HG02870 (cell line): ENCODE measurements at regions not wholly inside any gene's neighbourhood (a gene's known extent, or its start where the extent isn't known, plus 50 kb on each side); places are given as distances from the start of the nearest gene placed in this dataset.
A peak's percentile ranks its signal among the peaks of the same experiment; 100 is the strongest.
"Not testable (repeated sequence)": the region's sequence is repeated elsewhere in the genome, so short reads cannot be mapped to it uniquely, and the experiment has no call there.

Experiments used
- ATAC-seq: cut with Tn5 transposase; IDR thresholded peaks from one replicate; pipeline ENCODE4 v1.9.1; 2021; ENCODE audit warnings: mild to moderate bottlenecking, moderate library complexity; ENCODE audit not compliant: unreplicated experiment

DNA sequence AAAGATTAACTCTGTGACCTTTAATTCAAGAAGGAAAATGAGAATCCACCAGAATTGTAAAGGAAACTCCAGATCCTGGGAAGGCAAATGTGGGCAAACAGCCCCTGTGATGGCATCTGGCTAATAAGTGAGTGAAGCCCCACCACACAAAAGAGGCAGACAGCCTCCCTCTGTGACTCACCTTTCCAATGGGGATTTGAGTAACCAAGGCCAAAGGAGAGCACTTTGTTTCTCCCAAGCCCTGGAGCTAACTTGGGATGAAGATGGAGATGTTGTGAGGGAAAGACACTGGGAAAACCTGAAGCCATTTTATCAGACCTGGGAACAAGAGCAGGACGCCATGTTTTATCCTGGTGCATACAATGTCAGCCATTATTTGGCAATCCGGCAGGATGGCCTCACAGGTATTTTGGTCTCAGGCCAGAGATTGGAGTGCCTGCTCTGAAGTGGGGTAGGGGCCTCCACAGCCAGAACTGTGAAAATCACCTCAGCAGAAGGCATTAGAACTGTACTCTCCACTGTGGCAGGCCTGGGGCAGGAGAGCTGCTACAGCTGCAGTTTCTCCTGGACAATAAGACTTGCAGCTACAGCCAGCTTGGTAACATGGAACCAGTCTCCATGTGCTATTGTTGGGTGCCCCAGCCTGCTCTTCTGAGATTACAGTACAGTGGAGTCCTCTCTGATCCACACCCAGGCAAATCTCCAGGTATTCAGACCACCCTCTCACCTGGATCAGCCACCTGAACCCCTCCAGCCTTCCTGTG is 96.6 kb upstream of the PCED1B start:
- ATAC-seq = no peak

DNA sequence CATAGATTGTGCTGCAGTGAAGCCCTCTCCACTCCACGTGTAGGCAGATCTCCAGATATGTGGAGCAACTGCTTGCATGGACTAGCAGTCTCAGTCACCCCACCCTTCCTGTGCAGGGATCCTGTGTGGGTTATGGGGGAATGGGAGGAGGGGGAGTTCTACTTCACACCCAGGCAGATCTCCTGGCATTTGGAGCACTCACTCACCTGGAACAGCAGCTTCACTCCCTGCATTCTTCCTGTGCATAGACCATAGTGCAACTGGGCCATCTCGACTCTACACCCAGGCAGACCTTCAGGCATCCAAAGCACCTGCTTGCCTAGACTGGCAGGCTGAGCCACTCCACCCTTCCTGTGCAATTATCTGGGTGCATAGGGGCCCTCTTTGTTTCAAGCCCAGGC is 96.0 kb upstream of the PCED1B start:
- ATAC-seq = peak; percentile 11

DNA sequence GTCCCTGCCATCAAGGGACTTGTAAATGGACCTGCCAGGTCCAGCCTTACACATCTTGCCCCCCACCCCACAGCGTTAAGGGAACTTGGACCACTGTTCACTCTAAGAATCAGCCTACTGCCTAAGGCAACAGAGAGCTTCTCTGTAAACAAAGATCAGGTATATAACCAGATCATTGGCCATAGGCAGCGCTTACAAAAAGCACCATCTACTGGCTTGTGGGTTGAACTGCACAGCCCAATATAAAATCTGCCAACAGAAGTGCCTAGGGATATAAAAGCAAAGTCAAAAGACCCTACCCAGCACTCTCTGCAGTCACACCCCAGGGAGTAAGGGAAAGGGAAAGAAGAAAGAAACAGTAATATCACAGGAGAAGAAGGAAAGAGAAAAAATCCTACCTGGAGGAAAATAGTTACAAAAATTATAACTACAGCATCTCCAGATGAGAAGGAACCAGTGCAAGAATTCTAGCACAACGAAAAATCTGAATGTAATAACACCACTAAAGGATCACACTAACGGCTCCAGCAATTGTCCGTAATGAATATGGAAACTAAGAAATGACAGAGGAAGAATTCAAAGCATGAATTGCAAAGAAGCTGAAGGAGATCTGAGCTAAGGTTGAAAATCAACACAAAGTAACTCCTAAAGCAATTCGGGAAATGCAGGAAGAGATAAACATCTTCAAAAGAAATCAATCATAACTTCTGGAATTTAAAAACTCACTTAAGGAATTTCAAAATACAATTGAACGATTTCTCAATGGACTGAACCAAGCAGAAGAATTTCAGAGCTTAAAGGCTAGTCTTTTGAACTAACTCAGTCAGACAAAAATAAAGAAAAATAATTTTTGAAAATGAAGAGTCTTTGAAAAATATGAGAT is 95.2 kb upstream of the PCED1B start:
- ATAC-seq = peak; percentile 61

DNA sequence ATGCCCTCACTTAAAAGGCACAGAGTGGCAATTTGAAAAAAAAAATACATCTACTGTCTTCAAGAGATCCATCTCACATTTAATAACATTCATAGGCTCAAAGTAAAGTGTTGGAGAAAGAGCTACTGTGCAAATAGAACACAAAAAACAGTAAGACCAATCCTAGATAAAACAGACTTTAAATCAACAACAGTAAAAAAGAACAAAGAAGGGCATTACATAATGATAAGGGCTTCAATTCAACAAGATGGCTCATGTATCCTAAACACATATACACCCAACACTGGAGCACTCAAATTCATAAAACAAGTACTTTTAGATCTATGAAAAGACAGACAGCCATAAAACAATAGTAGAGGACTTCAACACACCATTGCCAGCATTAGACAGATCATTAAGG is 93.6 kb upstream of the PCED1B start:
- no peak for ATAC-seq

DNA sequence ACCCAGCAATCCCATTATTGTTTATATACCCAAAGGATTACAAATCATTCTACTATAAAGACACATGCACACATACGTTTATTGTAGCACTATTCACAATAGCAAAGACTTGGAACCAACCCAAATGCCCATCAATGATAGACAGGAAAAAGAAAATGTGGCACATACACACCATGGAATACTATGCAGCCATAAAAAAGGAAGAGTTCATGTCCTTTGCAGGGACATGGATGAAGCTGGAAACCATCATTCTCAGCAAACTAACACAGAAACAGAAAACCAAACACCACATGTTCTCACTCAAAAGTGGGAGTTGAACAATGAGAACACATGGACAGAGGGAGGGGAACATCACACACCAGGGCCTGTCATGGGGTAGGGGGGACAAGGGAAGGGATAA is 91.3 kb upstream of the PCED1B start:
- ATAC-seq = not testable (repeated sequence)

DNA sequence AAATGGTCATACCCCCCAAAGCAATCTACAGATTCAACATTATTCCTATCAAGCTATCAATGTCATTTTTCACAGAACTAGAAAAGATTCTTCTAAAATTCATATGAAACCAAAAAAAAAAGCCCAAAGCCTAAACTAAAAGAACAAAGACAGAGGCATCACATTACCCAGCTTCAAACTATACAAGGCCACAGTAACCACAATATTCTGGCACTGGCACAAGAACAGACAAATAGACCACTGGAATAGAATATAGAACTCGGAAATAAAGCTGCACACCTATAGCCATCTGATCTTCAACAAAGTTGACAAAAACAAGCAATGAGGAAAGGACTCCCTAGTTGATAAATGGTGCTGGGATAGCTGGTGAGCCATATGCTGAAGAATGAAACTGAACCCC is 89.2 kb upstream of the PCED1B start:
- ATAC-seq = no peak

DNA sequence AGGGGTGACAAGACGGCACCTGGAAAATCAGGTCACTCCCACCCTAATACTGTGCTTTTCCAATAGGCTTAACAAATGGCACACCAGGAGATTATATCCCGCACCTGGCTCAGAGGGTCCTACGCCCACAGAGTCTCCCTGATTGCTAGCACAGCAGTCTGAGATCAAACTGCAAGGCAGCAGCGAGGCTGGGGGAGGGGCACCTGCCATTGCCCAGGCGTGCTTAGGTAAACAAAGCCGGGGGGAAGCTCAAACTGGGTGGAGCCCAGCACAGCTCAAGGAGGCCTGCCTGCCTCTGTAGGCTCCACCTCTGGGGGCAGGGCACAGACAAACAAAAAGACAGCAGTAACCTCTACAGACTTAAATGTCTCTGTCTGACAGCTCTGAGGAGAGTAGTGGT is 87.4 kb upstream of the PCED1B start:
- not testable (repeated sequence) for ATAC-seq

DNA sequence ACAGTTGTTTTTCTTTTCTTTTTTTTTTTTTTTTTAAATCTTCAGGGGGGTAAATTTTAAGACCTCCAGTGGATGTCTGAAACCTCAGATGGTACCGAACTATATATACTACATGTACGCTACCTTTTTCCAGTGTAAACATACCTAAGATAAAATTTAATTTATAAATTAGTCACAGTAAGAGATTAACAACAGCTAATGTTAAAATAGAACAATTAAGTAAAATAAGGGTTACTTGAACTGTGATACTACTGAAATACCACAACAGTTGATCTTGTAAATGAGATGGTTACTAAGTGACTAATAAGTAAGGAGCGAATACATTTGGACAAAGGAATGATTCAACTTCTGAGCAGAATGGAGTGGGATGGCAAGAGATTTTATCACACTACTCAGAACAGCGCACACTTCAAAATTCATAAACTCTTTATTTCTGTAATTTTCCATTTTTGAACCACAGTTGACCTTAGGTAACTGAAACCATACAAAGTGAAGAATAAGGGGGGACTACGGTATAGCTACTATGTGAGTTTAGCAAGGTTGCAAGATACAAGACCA is 80.5 kb upstream of the PCED1B start:
- no peak for ATAC-seq

DNA sequence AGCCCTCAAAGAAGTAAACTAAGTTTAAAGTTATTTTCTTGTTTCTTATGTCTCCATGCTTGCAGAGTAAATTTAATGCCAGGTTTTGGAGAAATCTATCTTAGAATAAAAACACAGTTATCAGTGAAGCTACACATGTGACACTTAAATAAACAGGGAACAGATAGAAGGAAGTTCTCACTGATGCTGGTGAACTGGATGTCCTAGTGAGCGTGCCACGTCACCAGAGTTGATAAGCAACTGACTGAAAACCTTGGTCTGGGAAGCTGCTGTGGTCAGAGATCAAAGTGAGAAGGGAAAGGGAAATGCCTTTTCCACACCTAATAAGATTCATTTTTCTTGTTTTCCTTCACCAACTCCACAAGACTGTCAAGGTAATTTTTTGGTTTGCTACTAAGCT is 74.8 kb upstream of the PCED1B start:
- ATAC-seq = no peak

DNA sequence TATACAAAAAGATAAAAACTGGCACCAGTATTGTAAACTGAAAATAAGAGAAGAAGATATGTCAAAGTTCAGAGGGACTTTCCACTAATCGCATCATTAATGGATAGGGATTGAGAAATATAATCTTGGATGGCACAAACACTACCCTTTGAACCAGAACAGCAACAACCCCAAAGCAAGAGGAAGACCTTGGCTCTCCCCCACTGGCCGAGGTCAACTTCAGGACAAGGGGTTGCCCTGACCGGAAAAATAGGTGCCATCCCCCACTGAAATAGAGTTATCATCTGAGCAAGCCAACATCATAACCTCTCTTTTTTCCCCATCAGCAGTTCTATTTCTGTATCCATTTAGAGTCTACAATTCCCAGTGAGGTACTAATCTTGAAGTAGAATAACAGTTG is 72.4 kb upstream of the PCED1B start:
- no peak for ATAC-seq

DNA sequence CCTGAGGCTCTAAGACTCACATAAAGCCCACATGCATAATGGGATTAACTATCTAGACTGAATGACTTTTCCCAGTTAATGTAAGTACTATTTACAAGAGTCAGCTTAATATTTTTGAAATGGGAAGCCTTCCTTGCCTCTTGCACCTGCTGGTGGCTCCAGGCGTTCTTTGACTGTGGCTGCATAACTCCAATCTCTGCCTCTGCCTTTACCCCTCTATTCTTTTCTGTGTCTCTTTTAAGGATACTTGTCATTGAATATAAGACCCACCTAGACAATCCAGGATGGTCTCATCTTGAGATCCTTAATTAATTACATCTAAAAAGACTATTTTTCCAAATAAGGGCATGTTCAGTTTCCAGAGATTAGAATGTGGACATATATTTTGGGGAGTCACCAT is 66.9 kb upstream of the PCED1B start:
- no peak for ATAC-seq

DNA sequence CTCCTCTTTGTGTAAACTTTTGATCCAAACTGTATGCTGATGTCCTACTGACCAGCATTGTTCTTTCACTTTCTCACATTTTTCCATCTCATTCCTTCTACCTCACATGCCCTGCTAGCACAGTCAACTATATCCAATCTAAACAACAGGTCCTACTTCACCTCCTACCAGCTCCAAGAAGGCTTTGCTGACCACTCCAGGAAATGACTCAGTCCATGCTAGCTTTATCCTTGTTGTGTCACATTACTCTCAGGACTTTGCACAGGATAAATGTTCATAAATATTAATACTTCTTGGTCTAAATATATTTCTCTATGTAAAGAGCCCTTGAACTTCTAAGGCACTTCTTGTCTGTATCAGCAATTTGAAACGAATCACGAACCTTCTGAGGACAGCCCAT is 64.9 kb upstream of the PCED1B start:
- no peak for ATAC-seq

DNA sequence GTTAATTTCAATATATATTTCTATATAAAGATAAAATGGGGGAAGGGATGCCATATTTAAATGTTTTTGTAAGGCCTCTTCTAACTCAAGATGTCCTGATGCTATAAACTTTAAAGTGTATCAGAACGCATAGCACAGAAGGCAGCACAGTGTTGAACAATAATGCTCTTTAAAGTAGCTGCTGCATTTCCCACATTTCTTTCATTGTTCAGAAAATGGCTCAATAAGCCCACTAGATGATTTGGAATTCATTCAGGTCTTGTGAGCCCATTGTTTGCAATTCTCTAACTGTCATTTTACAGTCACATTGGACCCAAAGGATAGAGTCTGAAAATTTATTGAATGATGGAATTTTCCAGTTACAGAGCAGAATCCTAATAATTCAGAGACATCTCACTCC is 64.0 kb upstream of the PCED1B start:
- ATAC-seq = no peak

DNA sequence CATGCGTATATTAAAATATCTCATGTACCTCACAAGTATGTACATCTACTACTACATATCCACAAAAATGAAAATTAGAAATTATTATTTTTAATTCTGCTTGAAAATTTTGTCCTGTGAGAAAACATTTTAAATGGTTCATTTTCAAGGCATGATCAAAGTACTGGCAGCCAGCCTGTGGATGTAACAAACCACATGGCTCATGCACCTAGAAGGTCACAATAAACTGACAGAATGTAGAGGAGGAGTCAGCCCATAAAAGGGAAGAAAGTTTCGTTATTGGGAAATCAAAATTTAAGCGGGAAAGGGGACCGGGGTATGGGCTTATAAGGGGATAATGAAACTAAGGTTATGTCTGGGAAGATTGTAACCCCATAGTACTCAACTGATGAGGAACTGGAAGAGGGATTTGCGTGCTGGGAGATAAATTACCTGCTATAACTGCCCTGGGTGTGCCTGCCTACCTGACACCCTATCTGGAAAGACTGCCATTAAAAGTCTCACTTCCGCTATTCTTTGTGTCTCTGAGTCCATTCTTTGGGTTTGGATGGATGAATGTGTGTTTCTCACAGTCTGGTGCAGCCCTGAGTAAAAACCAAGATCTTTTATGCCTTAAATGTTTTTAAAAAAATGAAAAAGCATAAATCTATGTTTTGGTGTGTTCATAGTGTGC is 62.2 kb upstream of the PCED1B start:
- ATAC-seq = no peak

DNA sequence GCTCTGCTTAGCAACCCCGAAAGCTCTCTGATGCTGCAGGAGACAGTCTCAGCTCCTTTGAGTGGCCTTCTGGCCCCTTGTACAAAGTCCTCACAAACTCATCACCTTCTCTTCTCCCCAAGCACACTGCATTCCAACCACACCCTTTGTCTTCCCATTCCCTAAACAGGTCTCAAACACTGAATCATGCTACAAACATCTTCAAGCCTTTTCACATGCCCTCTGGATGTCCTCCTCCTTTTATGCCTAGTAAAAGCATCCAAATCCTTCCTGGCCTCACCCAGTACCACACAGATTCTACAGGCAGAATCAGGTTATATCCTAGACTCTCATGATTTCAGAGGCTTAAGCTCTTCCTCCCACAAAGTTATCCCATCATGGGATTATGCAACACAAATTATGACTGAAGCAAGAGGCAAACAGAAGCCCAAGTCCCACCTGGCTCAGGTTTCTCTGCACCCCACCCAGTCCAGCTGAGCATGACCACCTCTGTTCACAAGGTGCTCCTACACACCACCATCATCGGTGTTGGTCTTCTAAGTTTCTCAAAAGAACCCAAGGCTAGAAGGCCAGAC is 61.4 kb upstream of the PCED1B start:
- no peak for ATAC-seq

DNA sequence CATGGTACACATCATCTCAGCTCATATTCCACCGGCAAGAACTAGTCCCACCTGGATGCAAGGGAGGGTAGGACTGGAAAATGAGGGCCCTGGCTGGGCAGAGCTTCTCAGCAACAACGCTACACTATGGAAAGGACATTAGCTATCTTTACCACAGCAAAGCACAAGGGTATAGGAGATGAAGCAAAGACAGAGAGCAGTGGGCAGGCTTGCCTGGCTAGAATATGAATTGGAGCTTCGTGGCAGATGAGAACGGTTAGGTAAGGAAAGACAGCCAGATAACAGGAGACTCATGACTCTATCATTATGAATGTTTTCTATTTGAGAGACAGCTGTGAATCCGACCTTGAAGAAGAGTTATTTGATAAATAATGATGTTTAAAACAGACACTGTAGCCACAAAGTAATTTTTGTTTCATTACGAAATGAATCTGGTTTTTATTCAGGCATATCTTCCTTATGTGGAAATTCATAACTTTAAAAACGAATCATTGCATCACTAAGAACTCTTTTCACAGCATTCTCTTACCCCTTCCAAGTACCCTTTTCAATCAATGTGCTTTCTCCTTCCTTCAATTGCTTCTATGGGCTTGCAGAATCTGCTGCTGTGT is 59.1 kb upstream of the PCED1B start:
- ATAC-seq = no peak

DNA sequence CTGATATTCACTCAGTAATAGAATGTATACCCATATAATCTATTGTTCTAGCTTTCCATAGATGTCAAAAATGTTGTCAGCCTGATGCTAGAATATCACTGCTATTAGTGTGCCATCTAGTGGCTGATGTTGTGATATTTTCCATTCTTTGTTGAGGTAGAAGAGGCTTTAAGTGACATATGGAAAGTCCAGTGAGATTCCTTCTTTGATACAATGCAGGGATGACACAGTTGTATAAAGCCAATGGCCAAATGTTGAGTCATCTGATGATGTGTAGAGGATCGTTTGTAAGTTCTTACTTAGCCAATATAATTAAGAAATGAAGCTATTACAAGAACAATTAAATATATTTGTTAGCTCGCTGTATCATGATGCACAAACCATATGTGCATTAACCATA is 58.1 kb upstream of the PCED1B start:
- ATAC-seq = no peak

DNA sequence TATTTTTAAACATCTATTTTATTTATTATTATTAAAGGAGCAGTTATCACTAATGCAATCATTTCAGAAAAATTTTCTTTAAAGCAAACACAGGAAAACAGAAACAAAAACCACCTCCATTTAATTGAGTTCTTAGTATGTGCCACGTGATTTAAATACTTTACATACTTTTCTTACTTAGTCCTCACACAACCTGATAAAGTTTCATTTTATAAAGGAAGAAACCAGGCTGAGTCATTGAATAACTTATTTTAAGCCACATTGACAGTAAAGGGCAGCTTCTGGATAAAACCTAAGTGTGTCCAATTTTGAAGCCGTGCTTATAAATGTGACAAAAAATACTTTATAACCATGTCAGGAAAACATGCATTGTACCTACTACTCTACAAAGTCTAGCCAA is 57.1 kb upstream of the PCED1B start:
- no peak for ATAC-seq

DNA sequence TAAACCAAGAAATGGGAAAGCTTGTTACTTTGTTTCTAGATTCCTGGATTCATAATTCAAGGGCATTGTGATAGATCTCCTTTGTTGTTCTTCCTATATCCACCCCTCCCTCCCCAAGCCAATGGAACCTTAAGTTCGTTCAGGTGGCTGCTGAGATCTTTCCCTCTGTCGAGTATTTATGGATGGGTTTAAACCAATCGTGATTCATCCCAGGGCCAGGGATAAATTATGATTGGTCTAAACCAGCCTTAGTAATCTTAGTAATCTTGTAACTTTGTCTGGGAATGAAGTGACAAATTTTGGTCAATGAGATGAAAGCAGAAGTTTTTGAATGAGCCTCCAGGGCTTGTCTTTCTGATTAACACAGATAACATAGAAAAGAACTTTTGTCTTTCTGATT is 56.1 kb upstream of the PCED1B start:
- no peak for ATAC-seq

DNA sequence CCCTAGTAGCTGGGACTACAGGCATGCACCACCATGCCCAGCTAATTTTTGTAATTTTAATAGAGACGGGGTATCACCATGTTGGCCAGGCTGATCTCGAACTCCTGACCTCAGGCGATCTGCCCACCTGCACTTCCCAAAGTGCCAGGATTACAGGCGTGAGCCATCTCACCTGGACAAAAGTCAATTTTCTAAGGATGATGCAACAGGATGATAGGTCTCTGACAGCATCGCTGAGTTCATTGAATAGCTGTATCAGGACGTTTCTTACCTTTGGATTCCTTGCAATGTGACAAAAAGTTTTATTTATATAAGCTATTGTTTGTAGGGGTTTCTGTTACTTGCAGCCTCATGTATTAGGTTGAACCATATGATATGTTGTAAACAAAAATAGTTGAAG is 55.5 kb upstream of the PCED1B start:
- ATAC-seq = no peak

DNA sequence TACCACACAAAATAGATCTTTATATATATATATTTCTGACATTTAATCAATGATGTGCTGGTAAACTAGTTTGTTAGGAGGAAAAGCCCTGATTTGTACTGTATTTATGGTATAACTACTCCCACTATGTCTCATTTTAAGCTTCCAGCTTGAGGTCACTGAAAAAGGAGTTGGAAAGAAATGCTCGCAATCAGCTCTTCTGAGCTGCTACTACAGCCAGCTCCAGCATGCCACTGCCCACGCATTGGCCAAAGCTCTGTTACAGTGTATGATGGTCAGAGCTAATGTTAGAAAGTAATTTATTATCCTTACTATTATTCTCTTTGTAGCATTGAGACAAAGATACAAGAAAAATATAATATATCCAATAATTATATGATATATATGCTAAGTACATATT is 55.0 kb upstream of the PCED1B start:
- no peak for ATAC-seq
